GM12872 (cell line): ENCODE measurements at regions not wholly inside any gene's neighbourhood (a gene's known extent, or its start where the extent isn't known, plus 50 kb on each side); places are given as distances from the start of the nearest gene placed in this dataset.

Experiments
- TF ChIP-seq, protein P1 (sequence below): IDR thresholded peaks from 3 replicates; pipeline ENCODE4 v1.5.1; 2011; ENCODE audit warnings: low read depth, mild to moderate bottlenecking, low read length, moderate library complexity; ENCODE audit not compliant: insufficient read depth

DNA sequence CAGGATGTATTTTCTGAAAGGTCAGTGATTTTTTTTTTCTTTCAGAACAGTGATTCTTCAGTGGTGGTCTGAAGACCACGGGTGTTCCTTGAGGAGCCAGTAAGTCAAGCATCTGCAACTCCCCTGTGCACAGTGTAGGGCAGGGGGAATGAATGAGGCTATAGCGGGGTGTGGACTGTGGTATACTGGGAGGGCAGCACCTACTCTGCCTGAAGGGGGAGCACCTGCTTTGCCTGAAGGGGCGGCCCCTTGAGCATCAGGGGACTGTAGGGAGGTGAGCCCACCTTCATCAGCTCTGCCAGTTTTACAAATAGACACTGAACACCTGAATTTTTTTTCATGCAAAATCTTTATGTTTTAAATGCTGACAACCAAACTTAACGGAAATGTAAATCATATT, 77.5 kb upstream of the RIPOR2 start:
- TF ChIP-seq, protein P1, sequence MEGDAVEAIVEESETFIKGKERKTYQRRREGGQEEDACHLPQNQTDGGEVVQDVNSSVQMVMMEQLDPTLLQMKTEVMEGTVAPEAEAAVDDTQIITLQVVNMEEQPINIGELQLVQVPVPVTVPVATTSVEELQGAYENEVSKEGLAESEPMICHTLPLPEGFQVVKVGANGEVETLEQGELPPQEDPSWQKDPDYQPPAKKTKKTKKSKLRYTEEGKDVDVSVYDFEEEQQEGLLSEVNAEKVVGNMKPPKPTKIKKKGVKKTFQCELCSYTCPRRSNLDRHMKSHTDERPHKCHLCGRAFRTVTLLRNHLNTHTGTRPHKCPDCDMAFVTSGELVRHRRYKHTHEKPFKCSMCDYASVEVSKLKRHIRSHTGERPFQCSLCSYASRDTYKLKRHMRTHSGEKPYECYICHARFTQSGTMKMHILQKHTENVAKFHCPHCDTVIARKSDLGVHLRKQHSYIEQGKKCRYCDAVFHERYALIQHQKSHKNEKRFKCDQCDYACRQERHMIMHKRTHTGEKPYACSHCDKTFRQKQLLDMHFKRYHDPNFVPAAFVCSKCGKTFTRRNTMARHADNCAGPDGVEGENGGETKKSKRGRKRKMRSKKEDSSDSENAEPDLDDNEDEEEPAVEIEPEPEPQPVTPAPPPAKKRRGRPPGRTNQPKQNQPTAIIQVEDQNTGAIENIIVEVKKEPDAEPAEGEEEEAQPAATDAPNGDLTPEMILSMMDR = peak; percentile 48

DNA sequence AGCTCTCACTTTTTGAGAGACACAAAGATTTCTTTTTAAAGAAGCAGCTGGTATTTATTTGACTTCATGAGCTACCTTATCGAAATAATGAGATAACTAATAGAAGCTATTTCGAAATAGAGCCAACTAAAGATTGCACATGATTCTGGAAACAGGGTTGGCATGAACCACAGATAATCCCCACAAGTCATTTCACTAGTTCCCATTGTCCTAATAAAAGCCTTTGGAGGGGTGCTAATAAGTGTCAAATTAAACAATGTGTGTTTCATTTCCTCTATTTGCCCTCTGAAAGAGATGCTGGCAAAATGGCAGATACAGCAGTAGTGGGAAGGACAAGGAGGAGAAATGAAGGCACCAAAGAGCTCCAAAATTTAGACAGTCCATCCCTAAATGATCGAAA, 78.6 kb upstream of the RIPOR2 start:
- TF ChIP-seq, protein P1 = no peak

DNA sequence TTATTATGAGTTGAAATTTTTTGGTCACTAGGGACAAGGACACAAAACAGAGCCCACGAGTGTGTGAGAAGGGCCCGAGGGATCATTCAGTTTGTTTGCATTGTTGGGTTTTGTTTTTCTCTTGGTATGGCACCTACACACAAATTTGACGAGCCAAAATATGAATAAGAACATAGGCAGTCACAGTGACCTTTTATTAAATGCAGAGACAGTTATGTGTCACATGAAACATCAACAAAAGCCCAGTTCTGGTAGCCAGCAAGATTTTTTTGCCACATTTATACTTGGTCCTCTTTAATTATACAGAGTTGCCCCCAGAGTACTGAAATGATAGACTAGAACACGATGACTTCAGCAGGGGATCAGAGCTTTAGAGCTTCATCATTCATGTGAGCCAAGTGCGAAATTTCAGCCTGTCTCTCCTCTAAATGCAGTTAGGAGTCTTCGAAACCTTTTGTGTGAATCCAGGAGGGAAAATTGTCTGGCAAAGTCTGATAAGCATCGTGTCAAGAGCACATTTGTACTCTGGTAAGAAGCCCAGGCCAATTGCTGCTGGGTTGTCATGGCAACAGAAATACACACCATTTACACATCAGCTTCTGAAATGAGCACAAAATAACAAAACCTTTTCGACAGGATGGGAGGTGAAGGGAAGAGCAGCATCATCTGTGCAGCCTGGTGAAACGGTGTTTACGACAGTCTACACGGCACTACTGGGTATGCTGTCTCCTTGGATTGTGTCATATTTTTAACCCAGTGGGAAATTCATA, 79.2 kb upstream of the RIPOR2 start:
- TF ChIP-seq, protein P1 = no peak

DNA sequence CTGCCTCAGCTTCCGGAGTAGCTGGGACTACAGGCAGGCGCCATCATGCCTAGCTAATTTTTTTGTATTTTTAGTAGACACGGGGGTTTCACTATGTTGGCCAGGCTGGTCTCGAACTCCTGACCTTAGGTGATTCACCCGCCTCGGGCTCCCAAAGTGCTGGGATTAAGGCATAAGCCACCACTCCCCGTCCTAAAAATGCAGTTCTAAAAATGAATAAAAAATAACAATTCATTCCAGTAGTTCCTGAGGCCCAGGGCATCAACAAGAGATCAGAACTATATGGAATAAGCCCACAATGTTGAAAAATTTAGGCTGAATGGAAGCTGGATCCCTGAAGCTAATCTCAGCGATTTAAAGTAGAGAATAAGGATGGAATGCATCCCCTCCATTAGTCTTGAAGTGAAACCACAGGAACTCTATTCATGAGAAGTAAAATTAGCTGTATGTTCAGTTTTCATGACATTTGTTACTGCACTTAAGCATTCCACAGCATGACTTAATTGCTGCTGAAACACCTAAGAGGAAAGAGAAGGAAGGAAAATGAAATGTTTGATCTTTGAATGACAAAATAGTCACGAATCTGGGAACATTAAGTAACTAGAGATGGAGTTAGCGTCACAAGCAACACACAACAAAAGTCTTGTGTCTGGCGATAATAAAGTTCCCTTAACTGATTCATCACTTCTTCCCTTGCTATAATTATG, 80.4 kb upstream of the RIPOR2 start:
- TF ChIP-seq, protein P1 = no peak

DNA sequence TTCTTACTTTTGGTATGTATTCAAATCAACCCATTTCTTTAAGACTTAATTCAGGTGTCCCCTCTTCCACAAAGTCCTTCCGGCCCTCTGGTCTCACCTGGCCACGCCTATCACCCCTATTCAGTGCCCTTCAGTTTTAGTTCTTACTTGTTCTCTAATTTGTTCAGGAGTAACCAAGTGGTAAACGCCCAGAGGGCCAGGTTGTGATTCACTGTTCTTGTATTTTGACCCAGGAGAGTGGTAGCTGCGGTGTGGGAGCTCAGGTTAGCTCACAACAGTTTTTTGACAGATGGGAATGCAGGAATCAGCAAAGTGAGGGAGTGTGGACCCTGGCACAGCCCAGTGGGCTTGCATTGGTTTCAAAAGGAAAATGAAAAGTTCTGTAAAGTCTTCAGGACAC, 81.7 kb upstream of the RIPOR2 start:
- TF ChIP-seq, protein P1 = no peak

DNA sequence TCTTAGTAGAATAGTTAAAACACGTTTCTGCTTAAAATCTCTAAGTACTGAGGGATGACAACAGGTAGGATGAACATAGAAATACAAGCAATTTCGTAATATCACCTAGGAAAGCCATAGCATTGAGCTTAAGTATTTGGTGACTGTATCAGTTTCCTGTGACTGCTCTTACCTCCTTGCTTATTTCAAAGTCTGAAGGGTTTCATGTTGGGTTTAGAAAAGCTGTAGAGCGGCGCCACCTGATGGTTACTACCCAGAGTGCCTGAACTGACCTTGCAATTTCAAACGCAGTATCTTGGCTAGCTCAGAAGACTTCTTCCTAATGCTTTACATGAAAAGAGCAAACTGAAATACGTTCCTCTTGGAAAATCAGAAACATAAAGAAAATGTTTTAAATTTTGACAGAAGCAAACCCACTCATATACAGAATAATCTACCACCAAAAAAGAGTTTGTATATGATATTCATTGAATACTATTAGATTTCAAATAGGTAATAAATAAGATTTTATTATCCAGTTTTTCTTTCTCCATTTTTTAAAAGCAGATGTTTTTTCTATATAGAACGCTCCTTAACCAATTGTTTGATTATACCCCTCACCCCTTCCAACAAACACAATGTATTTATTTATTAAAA, 82.3 kb upstream of the RIPOR2 start:
- TF ChIP-seq, protein P1 = peak; percentile 81

DNA sequence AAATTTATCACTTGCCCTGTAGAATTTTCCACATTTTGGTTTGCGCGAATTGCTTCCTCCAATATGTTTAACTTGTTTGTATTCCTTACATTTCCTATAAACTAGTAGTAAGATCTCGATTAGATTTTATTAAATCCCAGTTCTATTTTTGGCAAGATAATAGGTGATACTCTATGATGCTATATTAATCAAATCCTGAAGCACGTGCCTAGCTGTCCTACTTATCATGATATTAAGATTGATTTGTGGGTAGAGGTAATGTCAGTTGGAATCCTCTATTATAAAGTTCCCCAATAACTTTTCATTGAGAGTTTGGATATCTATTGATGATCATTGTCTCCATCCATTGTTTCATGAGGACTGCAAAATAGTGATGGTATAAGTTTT, 82.8 kb upstream of the RIPOR2 start:
- TF ChIP-seq, protein P1 = no peak
